ENCODE measurements at regions not wholly inside any gene's neighbourhood (a gene's known extent, or its start where the extent isn't known, plus 50 kb on each side); places are given as distances from the start of the nearest gene placed in this dataset.

- no peak for DNase-seq (ENCODE audit: low read depth, low spot score)
- BruUV-seq (replicated peaks): no TSS peak
- Histone ChIP-seq H3K9me3 (ENCODE audit: control insufficient read depth, insufficient read depth, low read depth, low read length) (no peaks in the 10 kb centered on the region), H3K36me3 (ENCODE audit: control insufficient read depth, insufficient read depth, low read length) (no peaks in the 10 kb centered on the region), H3K4me3 (ENCODE audit: low read depth in 2 of 2, low read length in 2 of 2) (no peak overlapping the region), H3K4me1 (ENCODE audit: control insufficient read depth, insufficient read depth, low read length) (no peaks in the 10 kb centered on the region), H3K27ac (ENCODE audit: low read length) (no peak overlapping the region), H3K27me3 (ENCODE audit: control insufficient read depth, insufficient read depth, low read length) (no peaks in the 10 kb centered on the region)
- POLR2A ChIA-PET: no interaction called here
- in situ Hi-C loops (cut with HindIII; ENCODE audit: low pct_unique_long_range_greater_than_20kb, low sequenced_read_pairs) (no loop called here), intact Hi-C loops (cut with micrococcal nuclease; ENCODE audit: unreplicated experiment) (no loop called here)
- CTCF ChIA-PET: no interaction called here
- ATAC-seq: no peak
- TF ChIP-seq TCF7L2 (IDR thresholded peaks at IDR 0.05; ENCODE audit: low read depth, low read length) (no peak), SIN3A (IDR thresholded peaks at IDR 0.05; ENCODE audit: borderline replicate concordance, insufficient read depth, low read depth, low read length) (no peak), POLR2AphosphoS5 (IDR thresholded peaks at IDR 0.05; ENCODE audit: low read depth, low read length) (no peak), REST (IDR thresholded peaks at IDR 0.05; ENCODE audit: insufficient read depth in 1 of 2, low read depth in 2 of 2, low read length in 1 of 2) (no peak), CTCF (IDR thresholded peaks at IDR 0.05) (no peak)
Measured at GRCh38 chr9:11758016-11758415, 935.2 kb upstream of the TYRP1 start.

GRCh38 chr9:11779971-11780370 is 913.2 kb upstream of the TYRP1 start:
- no peak for TF ChIP-seq SIN3A (IDR thresholded peaks at IDR 0.05; ENCODE audit: borderline replicate concordance, insufficient read depth, low read depth, low read length)
- TF ChIP-seq REST (IDR thresholded peaks at IDR 0.05; ENCODE audit: insufficient read depth in 1 of 2, low read depth in 2 of 2, low read length in 1 of 2): no peak
- no peak for TF ChIP-seq CTCF (IDR thresholded peaks at IDR 0.05)
- no peak for TF ChIP-seq TCF7L2 (IDR thresholded peaks at IDR 0.05; ENCODE audit: low read depth, low read length)
- TF ChIP-seq POLR2AphosphoS5 (IDR thresholded peaks at IDR 0.05; ENCODE audit: low read depth, low read length): no peak
- in situ Hi-C loops (cut with HindIII; ENCODE audit: low pct_unique_long_range_greater_than_20kb, low sequenced_read_pairs) (no loop called here), intact Hi-C loops (cut with micrococcal nuclease; ENCODE audit: unreplicated experiment) (no loop called here)
- Histone ChIP-seq H3K27ac (ENCODE audit: low read length) (no peak overlapping the region), H3K9me3 (ENCODE audit: control insufficient read depth, insufficient read depth, low read depth, low read length) (no peaks in the 10 kb centered on the region), H3K4me1 (ENCODE audit: control insufficient read depth, insufficient read depth, low read length) (no peaks in the 10 kb centered on the region), H3K4me3 (ENCODE audit: low read depth in 2 of 2, low read length in 2 of 2) (no peak overlapping the region), H3K27me3 (ENCODE audit: control insufficient read depth, insufficient read depth, low read length) (no peaks in the 10 kb centered on the region), H3K36me3 (ENCODE audit: control insufficient read depth, insufficient read depth, low read length) (no peaks in the 10 kb centered on the region)
- ChIA-PET CTCF (no interaction called here), POLR2A (no interaction called here)
- DNase-seq (ENCODE audit: low read depth, low spot score): no peak
- no TSS peak for BruUV-seq (replicated peaks)
- ATAC-seq: no peak

Measured in Panc1 (cell line).